Gastroesophageal sphincter (tissue), 3 donors: ENCODE measurements at regions not wholly inside any gene's neighbourhood (a gene's known extent, or its start where the extent isn't known, plus 50 kb on each side); places are given as distances from the start of the nearest gene placed in this dataset.

Experiments
- CTCF ChIP-seq, 4 experiments: fragments of 200-600 bp in 2 of 4; fragments of 450-650 bp in 2 of 4; sonication (generic) in 1 of 4; IDR thresholded peaks; one replicate each; pipeline ENCODE4 v1.5.1; 2017 to 2019; ENCODE audit warnings: antibody characterized with exemption in 4 of 4, mild to moderate bottlenecking in 2 of 4, moderate library complexity in 2 of 4
- POLR2A ChIP-seq, 2 donors: fragments of 450-650 bp; IDR thresholded peaks; one replicate each; pipeline ENCODE4 v1.6.1; 2017; ENCODE audit warnings: antibody characterized with exemption in 2 of 2, mild to moderate bottlenecking in 2 of 2, moderate library complexity in 1 of 2
- POLR2AphosphoS5 ChIP-seq: sonication (generic); formaldehyde crosslinking; IDR thresholded peaks from one replicate; pipeline ENCODE4 v1.6.1; 2017; ENCODE audit warnings: antibody characterized with exemption

GRCh38 chr13:40215747-40216146 is 450.7 kb downstream of the FOXO1 start:
- TF ChIP-seq POLR2A (IDR thresholded peaks at IDR 0.05) (no peak), POLR2AphosphoS5 (no peak), CTCF (IDR thresholded peaks at IDR 0.05) (no peak)
